Urinary bladder (tissue), 3 donors: ENCODE measurements at regions not wholly inside any gene's neighbourhood (a gene's known extent, or its start where the extent isn't known, plus 50 kb on each side); places are given as distances from the start of the nearest gene placed in this dataset.

Experiments used
- DNase-seq: peaks from one replicate; pipeline ENCODE4 v3.0.0-alpha.2; 2015; ENCODE audit errors: extremely low spot score
- H3K27ac ChIP-seq: one replicate; pipeline ENCODE4 v1.5.1; 2013; ENCODE audit warnings: low read depth, mild to moderate bottlenecking, moderate library complexity
- H3K36me3 ChIP-seq: one replicate; pipeline ENCODE4 v1.6.1; 2013; ENCODE audit warnings: mild to moderate bottlenecking, moderate library complexity; ENCODE audit not compliant: insufficient read depth
- H3K4me1 ChIP-seq: one replicate; pipeline ENCODE4 v1.6.1; 2013; ENCODE audit warnings: mild to moderate bottlenecking, moderate library complexity; ENCODE audit not compliant: insufficient read depth
- H3K4me3 ChIP-seq: one replicate; pipeline ENCODE4 v1.5.1; 2013; ENCODE audit warnings: low read depth, low read length
- WGBS: extraction: QIAGEN DNeasy Blood & Tissue Kit; methylation state at CpG from one replicate; pipeline ENCODE4 v1.1.7; 2013; 5-methylcytosine and 5-hydroxymethylcytosine counted together
- donor health status: healthy with polysubstance abuse.
- donor health status: healthy.

DNA sequence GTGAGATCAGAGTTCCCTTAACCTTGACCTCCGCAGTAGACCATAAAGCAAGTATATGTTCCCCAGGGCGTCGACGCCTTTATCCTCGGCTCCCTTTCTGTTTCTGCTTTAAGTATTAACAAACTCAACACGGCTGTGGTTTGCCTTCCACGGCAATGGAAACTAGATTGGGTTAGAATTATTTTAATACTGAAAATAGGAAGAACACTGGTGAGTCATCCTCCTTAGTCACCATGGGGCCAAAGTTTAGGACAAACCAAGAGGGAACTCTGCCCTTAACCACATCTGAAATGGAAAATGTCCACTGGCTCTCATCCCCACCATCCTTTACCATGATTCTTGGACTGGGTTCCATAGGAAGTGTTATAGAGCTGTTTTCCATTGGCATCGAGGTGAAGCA is 386.1 kb downstream of the ACTL7B start:
- no peak for DNase-seq
- H3K27ac ChIP-seq = no peak overlapping the region
- WGBS = 89% methylated on average over 8 of the region's 8 CpGs
- no peak overlapping the region for H3K4me3 ChIP-seq
- H3K36me3 ChIP-seq = no peaks in the 10 kb centered on the region
- no peaks in the 10 kb centered on the region for H3K4me1 ChIP-seq

DNA sequence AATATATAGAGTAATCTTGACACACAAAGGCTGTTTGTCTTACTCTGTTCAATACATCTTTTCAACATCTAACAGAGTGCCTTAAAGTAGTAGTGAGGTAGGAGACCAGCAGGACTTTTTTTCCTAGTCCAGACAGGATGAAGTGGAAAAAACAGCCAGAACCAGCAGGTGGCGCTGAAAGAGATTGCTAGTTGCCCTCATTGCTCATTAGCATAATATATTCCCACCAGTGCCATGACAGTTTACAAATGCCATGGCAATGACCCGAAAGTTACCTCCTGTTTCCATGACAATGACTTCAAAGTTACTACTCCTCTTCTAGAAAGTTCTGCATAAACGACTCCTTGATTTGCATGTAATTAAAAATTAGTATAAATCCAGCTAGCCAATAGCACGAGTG is 387.4 kb downstream of the ACTL7B start:
- H3K4me1 ChIP-seq = no peaks in the 10 kb centered on the region
- no peak overlapping the region for H3K4me3 ChIP-seq
- no peak overlapping the region for H3K27ac ChIP-seq
- H3K36me3 ChIP-seq = no peaks in the 10 kb centered on the region
- no peak for DNase-seq
- 91% methylated on average over 4 of the region's 4 CpGs for WGBS

DNA sequence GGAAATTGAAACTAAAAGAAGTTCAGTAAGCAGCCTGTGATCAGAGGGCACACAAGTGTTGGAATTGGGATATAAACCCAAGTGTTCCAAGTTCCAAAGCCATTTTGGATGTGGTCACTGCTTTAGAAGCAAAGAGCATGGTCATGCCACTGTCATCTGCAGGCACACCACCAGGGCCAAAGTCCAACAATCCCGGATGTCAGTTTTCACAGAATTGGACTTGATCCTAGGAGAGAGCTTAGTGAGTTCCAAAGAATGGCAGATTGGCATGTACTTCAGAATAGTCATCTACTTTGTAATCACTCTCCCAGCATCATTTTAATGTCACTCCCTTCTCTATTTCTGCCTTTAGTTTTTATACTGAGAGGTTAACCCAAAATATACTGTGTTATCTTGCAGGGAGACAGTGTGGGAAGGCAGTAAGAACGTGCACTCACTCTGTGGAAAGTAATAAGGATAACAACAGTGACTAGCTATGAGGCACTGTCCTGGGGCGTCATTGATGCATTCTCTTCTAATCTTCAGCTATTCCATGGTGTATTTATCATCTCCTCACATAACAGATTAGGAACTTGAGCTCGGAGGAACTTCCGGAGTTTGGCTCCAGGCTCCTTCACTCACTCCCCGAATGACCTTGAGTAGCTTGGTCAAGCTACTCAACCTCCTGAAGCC is 388.0 kb downstream of the ACTL7B start:
- H3K27ac ChIP-seq = no peak overlapping the region
- no peak for DNase-seq
- 60% methylated on average over 6 of the region's 6 CpGs for WGBS

DNA sequence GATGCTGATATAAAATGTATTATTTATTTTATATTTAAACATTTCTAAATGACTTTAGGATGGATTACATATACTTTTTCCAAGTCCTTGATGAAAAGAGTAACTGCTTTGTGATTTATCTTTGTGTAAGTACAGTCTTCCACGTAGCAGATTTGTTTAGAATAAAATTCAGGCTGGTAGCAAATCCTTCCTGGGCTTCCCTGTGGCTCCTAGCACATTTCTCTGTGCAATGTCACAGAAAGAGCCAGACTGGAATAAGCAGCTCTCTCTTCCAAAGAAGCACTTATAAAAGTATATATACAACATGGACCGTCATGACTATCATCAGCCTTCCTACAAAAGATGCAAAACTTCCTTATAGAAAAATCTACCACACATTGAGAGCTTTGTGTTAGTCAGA is 388.6 kb downstream of the ACTL7B start:
- WGBS = 40% methylated on average over 2 of the region's 2 CpGs
- Histone ChIP-seq H3K4me1 (no peaks in the 10 kb centered on the region), H3K27ac (no peak overlapping the region), H3K4me3 (no peak overlapping the region), H3K36me3 (no peaks in the 10 kb centered on the region)
- DNase-seq = no peak

More for the DNA sequence above, 388.0 kb downstream of the ACTL7B start:
- H3K4me1 ChIP-seq = no peaks in the 10 kb centered on the region
- H3K36me3 ChIP-seq = no peaks in the 10 kb centered on the region
- H3K4me3 ChIP-seq = no peak overlapping the region

DNA sequence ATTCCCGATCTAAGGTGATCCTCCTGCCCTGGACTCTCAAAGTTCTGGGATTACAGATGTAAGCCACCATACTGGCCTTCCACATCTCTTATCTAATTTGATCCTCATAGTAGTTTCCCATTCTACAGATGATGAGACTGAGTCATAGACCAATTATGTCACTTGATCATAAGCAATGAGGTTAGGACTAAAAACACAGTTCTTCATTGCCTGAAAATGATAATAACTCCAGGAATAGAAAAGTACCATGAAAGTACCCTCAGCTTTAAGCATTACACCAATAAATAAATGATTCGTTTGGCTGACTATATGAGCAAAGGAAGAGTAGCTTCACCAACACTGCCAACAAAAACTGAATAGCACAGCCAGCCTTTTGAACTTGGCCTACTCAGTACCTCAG is 389.5 kb downstream of the ACTL7B start:
- no peak for DNase-seq
- Histone ChIP-seq H3K4me3 (no peak overlapping the region), H3K27ac (no peak overlapping the region), H3K4me1 (no peaks in the 10 kb centered on the region), H3K36me3 (no peaks in the 10 kb centered on the region)
- WGBS = 89% methylated on average over 2 of the region's 2 CpGs

DNA sequence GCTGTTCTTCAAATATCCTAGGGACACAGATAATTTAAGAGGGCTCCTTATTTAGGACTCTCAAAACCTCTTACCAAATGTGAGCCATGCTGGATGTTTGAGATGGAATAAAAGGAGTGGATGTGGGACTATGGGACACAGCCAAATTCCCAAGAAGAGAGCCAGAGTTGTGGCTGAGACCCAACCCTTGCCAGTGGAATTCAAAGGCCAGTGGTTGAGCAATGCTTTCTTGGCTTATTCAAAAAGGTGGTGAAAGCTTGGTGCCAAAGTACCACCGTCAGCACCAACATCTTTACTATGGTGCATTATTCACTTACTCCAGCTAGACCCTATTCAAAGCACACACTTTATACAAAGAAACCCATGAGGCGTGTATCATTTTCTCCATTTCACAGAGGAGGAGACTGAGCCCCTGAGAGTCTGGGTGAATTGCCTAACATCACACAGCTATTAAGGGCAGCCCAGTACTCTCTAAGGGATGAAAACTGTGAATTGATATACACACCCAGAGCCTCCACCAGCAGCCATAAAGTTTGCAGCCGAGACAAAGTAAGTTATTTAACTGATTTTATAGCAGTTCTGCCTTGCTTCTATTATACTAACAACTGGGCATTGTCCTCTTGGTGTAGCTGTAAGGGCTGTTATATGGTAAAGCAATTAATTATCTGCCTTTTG is 391.7 kb downstream of the ACTL7B start:
- DNase-seq = no peak
- 79% methylated on average over 3 of the region's 3 CpGs for WGBS
- no peaks in the 10 kb centered on the region for H3K4me1 ChIP-seq

DNA sequence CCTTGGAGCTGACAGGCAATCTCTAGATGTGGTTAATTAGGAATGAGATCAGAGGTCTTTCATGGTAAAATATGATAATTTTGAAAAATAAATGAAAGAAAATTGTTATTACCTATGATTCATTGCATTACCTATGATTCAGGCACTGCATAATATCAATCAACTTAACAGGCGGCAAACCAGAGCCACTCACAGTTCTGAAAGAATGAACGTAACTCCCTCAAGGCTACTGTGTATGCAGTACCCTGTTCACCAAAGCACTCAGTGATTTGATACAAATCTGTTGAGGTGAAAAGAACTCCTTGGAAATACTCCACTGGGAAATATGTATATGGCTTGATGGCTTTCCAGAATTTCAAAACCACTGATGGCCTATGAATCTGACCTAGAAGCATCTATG is 398.9 kb downstream of the ACTL7B start:
- H3K27ac ChIP-seq = no peak overlapping the region
- H3K36me3 ChIP-seq = no peaks in the 10 kb centered on the region
- H3K4me1 ChIP-seq = no peaks in the 10 kb centered on the region
- no peak for DNase-seq
- 95% methylated on average over 2 of the region's 2 CpGs for WGBS
- no peak overlapping the region for H3K4me3 ChIP-seq

More for the DNA sequence above, 391.7 kb downstream of the ACTL7B start:
- Histone ChIP-seq H3K27ac (no peak overlapping the region), H3K36me3 (no peaks in the 10 kb centered on the region), H3K4me3 (no peak overlapping the region)

DNA sequence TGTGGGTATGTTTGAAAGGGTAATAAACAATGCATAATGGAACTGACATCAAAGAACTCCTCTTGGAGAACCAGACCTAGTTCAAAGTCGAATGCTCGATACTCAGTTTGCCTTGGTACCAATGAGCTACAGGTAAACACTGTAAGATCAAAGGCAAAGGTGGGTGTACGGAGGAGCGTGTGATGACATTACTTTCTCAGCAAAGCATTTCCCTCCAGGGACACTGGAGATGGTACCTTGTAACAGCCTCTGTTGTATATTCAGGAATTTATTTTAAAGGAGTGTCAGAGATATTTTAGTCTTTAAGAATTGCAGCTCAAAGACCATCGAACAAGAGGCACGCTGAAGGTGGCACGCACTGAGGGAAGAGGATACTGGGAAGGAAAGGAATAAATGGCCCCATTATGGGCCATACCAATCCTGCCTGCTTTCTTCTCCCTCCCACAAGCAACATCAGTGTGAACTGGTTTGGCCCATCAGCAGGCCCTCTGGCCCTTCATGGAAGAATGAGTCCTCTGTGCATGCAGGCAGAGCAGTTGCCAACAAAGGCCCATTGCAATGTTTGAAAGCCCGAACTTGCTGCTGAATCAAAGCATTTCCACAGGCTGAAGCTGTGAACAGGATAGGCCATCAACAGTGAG is 410.2 kb downstream of the ACTL7B start:
- WGBS = 90% methylated on average over 8 of the region's 8 CpGs
- no peak for DNase-seq
- no peaks in the 10 kb centered on the region for H3K4me1 ChIP-seq
- no peak overlapping the region for H3K4me3 ChIP-seq
- H3K27ac ChIP-seq = no peak overlapping the region
- H3K36me3 ChIP-seq = no peaks in the 10 kb centered on the region

DNA sequence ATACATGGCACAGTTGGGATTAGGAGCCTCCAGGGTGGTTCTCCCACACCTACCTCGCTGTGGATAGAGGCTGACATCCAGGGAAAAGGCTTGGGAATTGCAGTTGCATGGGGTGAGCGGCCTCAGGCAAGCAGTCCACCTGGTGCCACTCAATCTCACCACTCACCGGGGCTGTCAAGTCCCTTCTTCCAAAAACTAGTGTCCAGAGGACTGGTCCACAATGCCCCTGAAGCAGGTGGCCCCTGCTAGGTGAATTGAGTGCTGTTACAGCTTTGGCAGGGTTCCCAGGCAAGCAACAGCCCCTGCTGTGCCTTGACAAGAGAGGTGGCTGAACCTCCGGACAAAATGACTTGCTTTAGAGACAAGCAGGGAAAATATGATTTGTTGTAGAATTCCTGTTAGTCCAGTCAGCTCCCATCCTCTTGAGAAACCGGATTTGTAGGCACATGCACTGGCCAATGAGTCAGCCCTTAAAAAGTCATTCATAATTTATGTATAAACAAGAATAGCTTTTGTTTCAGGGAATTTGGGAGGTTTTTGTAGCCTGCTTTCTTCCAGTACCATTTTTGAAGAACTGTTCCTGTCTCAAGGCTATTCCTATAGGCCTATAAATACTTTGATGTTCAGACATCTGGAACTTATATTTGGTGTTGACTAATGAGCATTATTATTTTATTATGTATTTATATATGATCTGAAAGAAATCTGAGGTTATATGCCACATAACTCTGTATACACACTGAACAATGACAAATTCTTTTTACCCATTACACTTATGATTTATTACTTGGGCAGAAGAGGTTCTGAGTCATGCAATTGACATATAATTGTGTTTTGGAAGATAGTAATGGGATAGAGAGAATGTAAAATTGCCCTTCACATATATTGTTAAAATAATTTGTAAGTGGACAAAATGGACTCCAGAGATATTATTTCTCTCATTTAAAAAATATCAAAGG is 411.1 kb downstream of the ACTL7B start:
- H3K4me3 ChIP-seq = no peak overlapping the region
- WGBS = 66% methylated on average over 5 of the region's 5 CpGs
- no peaks in the 10 kb centered on the region for H3K36me3 ChIP-seq
- H3K27ac ChIP-seq = no peak overlapping the region
- H3K4me1 ChIP-seq = no peaks in the 10 kb centered on the region
- DNase-seq = peak; percentile 46

DNA sequence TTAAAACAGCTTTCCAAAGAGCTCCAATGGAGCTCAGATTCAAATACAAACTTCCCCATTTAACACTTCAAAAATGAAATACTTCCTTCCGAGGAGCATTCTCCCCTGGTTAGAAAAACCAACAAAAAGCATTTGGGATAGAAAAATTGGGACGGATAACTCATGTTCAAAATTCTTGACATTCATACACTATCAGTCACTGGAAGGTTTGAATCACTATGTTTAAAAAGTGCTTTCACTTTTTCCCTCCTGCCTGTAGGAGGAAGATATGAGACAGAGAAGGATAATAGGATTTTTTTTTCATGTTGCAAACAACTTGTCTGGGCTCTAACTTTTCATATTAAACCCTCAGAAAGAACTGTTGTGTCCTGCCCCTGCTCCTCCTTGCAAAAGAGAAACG is 412.0 kb downstream of the ACTL7B start:
- Histone ChIP-seq H3K27ac (no peak overlapping the region), H3K4me1 (no peaks in the 10 kb centered on the region), H3K4me3 (no peak overlapping the region), H3K36me3 (no peaks in the 10 kb centered on the region)
- DNase-seq = no peak
- WGBS = 50% methylated on average over 3 of the region's 3 CpGs

DNA sequence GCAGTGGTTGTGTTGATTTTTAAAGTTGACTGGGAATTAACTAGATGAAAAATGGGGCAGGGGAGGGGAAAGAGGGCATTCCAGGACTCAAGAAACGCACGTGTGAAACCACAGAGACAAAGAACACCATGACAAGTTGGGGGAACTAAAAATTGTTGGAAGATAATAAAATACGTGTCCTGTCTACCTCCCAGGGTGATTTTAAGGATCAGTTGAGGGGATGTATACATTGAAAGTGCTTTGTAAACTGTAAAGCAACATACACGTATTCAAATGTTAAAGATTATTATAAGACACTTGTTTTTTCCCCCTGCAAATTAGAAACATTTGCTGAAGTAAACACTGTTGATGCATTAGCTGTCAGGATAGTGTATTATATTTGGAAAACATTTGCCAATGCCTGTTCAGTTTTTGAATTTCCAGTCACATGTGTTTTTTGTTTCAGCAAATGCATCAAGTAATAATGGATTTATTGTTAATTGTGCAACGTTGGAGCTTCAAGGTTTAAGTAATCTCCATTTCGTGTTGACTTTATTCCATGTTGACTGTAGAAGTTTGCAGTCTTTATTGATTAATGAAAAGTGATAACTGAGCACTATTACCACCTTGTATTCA is 412.7 kb downstream of the ACTL7B start:
- no peaks in the 10 kb centered on the region for H3K36me3 ChIP-seq
- no peaks in the 10 kb centered on the region for H3K4me1 ChIP-seq
- no peak overlapping the region for H3K27ac ChIP-seq
- 41% methylated on average over 6 of the region's 6 CpGs for WGBS
- no peak for DNase-seq
- H3K4me3 ChIP-seq = no peak overlapping the region

DNA sequence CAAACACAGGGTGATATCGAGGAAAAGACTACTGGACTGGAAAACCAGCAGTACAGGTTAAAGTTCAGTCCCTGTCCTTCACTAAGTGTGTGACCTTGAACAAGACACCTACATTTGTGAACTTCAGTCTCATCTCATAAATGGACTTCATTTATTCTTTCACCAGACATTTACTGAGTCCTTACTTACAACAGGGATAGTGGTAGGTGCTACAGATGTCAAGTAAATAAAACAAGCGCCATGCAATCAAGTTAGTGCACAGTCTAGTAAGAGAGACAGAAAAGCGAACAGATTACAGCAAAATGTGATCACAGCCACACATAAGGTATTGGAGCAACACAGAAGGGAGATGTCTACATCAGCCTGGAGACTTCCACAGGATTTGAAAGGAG is 413.2 kb downstream of the ACTL7B start:
- H3K36me3 ChIP-seq = no peaks in the 10 kb centered on the region
- H3K4me3 ChIP-seq = no peak overlapping the region
- WGBS = 92% methylated on average over 3 of the region's 3 CpGs
- no peaks in the 10 kb centered on the region for H3K4me1 ChIP-seq
- no peak for DNase-seq
- H3K27ac ChIP-seq = no peak overlapping the region

DNA sequence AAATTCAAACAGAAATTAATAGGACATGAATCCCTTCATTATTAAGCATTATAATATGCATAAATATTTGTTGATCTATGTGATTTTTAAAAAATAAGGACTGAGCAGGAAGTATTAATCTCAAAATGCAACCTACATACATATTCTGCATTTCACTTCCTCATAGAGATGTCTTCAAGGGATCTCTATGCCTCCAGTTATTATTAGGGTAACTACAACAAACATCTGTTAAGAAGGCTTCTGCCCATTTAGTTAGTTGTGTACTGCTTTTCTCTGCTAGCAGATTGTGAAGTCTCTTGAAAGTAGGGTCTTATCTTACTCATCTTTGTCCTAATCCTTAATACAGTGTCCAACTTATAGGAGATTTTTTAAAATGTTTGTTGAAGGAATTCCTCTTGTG is 414.1 kb downstream of the ACTL7B start:
- no peaks in the 10 kb centered on the region for H3K4me1 ChIP-seq
- DNase-seq = no peak
- no peaks in the 10 kb centered on the region for H3K36me3 ChIP-seq
- no peak overlapping the region for H3K4me3 ChIP-seq
- no peak overlapping the region for H3K27ac ChIP-seq
